ENCODE measurements at regions not wholly inside any gene's neighbourhood (a gene's known extent, or its start where the extent isn't known, plus 50 kb on each side); places are given as distances from the start of the nearest gene placed in this dataset.
A peak's percentile ranks its signal among the peaks of the same experiment; 100 is the strongest.

DNA sequence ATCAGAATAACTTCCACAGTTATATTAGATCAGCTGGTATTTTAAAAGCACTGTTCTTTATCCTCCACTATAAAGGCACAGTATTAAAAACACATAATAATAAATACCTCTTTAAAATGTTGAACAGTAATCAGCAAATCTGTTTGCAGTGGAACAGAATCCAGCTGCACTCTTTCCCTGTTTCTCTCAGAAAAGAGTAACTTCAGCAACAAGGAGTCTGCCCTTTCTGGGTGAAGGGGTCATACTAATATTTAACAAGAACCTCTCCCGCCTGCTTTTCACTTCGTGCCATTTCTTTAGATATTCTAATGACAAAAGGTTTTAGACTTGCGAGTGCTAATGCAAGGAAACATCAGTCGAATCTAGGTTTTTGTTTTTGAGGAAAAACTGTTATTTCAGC, 194.2 kb upstream of the FMN2 start:
- Histone ChIP-seq H3K9me3 (no peaks in the 10 kb centered on the region), H3K4me3 (no peak overlapping the region), H3K27me3 (peaks cover 2% of the 10 kb centered on the region), H3K36me3 (no peaks in the 10 kb centered on the region), H3K4me1 (peaks cover 8% of the 10 kb centered on the region), H3K27ac (no peak overlapping the region)
- WGBS = 48% methylated on average over 4 of the region's 4 CpGs
- TF ChIP-seq EP300 (IDR thresholded peaks at IDR 0.05) = no peak
- TF ChIP-seq POLR2AphosphoS5 (IDR thresholded peaks at IDR 0.05) = no peak
- TF ChIP-seq, protein P1, sequence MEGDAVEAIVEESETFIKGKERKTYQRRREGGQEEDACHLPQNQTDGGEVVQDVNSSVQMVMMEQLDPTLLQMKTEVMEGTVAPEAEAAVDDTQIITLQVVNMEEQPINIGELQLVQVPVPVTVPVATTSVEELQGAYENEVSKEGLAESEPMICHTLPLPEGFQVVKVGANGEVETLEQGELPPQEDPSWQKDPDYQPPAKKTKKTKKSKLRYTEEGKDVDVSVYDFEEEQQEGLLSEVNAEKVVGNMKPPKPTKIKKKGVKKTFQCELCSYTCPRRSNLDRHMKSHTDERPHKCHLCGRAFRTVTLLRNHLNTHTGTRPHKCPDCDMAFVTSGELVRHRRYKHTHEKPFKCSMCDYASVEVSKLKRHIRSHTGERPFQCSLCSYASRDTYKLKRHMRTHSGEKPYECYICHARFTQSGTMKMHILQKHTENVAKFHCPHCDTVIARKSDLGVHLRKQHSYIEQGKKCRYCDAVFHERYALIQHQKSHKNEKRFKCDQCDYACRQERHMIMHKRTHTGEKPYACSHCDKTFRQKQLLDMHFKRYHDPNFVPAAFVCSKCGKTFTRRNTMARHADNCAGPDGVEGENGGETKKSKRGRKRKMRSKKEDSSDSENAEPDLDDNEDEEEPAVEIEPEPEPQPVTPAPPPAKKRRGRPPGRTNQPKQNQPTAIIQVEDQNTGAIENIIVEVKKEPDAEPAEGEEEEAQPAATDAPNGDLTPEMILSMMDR (IDR thresholded peaks at IDR 0.05) = no peak
- TF ChIP-seq POLR2A (IDR thresholded peaks at IDR 0.05) = no peak
- no peak for DNase-seq (ENCODE audit: low spot score in 2 of 2)

DNA sequence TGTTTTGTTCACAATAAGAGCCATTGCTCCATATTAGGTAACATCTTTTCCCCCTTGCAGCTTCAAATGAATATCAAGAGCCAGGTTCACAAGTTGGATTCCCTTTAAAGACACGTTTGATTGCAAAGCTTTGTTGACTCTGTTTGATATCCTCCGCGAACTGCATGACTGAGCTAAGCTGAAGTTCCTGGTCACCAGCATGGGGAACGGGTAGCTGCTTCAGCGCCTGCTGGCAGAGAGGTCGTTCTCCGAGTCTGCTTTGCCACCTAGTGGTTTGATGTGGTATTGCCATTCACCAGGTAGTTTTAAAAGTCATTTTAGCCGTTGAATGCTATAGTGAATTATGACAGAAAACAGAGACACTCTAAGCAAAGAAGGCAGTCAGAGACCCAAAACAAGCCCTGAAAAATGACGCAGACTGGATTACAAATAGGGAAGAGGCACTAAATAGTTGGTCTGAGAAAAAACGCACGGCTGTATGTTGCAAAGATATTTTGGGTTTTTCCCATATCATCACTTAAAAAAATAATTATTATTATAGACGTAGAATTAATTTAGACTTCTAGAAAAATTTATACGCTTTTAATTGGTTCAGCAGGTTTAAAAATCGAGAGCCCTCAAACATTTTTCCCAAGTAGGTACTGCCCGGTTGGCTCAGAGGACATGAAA, 193.5 kb upstream of the FMN2 start:
- Histone ChIP-seq H3K4me1 (peaks cover 8% of the 10 kb centered on the region), H3K36me3 (no peaks in the 10 kb centered on the region), H3K9me3 (no peaks in the 10 kb centered on the region), H3K4me3 (no peak overlapping the region), H3K27ac (no peak overlapping the region), H3K27me3 (peaks cover 2% of the 10 kb centered on the region)
- TF ChIP-seq, protein P1 (IDR thresholded peaks at IDR 0.05) = peak; percentile 91 to 94
- TF ChIP-seq EP300 (IDR thresholded peaks at IDR 0.05) = no peak
- WGBS = 14% methylated on average over 15 of the region's 15 CpGs
- peak; percentile 73 to 86 for DNase-seq (ENCODE audit: low spot score in 2 of 2)

DNA sequence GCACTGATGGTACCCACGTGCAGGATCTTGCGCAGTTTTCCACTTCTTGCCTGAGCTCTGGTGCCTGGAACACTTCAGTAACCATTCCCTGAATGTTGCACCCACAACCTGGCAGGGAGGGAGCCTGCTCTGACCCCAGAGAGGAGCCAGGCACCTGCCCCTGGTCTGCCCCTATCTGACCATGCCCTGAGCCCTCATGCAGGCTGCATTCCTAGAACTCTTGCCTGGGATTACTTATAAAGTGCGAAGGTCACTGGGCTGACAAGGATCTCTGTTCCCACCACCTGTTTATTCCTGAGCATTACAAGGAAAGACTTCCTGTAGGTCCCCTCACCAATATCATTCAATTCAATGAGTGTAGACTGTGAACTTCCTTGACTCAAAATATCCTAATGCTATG, 191.9 kb upstream of the FMN2 start:
- Histone ChIP-seq H3K36me3 (no peaks in the 10 kb centered on the region), H3K4me3 (no peak overlapping the region), H3K9me3 (no peaks in the 10 kb centered on the region), H3K4me1 (peaks cover 8% of the 10 kb centered on the region), H3K27ac (no peak overlapping the region), H3K27me3 (peaks cover 2% of the 10 kb centered on the region)
- no peak for TF ChIP-seq POLR2A (IDR thresholded peaks at IDR 0.05)
- TF ChIP-seq, protein P1 (IDR thresholded peaks at IDR 0.05) = no peak
- no peak for TF ChIP-seq EP300 (IDR thresholded peaks at IDR 0.05)
- no peak for TF ChIP-seq POLR2AphosphoS5 (IDR thresholded peaks at IDR 0.05)
- 83% methylated on average over 3 of the region's 3 CpGs for WGBS
- DNase-seq (ENCODE audit: low spot score in 2 of 2) = no peak

DNA sequence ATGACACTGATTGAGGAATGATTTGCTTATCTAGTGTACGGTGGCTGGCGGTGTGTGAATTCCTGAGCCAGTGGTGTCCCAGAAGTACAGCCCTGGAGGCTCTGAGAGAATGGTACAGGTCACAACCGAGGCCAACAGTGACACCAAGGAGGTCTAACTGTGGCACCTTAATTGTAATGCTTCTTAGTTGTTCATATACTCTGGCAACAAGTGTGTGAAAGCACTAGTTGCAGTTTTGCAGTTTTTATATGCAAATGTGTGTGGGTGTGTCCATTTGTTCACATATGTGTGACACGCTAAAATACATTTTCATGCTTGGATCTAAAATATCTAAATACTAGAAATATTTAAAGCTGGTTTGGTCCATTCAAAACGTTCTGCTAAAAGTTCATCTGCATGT, 185.3 kb upstream of the FMN2 start:
- Histone ChIP-seq H3K36me3 (no peaks in the 10 kb centered on the region), H3K9me3 (no peaks in the 10 kb centered on the region), H3K4me3 (no peak overlapping the region), H3K4me1 (no peaks in the 10 kb centered on the region), H3K27ac (no peak overlapping the region), H3K27me3 (no peaks in the 10 kb centered on the region)
- 85% methylated on average over 5 of the region's 5 CpGs for WGBS
- no peak for DNase-seq (ENCODE audit: low spot score in 2 of 2)
- TF ChIP-seq POLR2AphosphoS5 (IDR thresholded peaks at IDR 0.05) (no peak), POLR2A (IDR thresholded peaks at IDR 0.05) (no peak), EP300 (IDR thresholded peaks at IDR 0.05) (no peak)
- TF ChIP-seq, protein P1 (IDR thresholded peaks at IDR 0.05) = no peak

DNA sequence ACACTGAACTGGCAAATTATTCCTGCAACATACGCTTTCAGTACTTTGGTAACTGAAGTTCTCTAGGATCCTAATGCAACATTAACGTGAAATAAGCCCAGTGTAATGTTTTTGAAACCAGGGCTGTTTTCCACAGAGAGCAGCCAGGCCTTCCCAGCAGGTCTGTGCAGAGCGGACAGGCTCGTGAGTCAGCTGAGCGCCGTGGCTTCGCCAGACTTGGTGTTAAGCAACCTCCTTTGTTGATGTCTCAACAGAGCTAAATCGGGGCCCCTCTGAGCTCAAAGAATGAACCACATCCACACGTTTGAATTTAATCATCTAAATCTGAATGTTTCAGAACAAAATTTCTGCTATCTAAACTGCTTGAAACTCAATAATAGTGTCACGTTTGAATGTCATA, 181.8 kb upstream of the FMN2 start:
- Histone ChIP-seq H3K4me3 (no peak overlapping the region), H3K36me3 (no peaks in the 10 kb centered on the region), H3K4me1 (peaks cover 3% of the 10 kb centered on the region), H3K9me3 (no peaks in the 10 kb centered on the region), H3K27me3 (no peaks in the 10 kb centered on the region), H3K27ac (no peak overlapping the region)
- no peak for DNase-seq (ENCODE audit: low spot score in 2 of 2)
- TF ChIP-seq POLR2A (IDR thresholded peaks at IDR 0.05) (no peak), POLR2AphosphoS5 (IDR thresholded peaks at IDR 0.05) (no peak), EP300 (IDR thresholded peaks at IDR 0.05) (no peak)
- TF ChIP-seq, protein P1 (IDR thresholded peaks at IDR 0.05) = no peak
- 56% methylated on average over 10 of the region's 10 CpGs for WGBS

Data from suprapubic skin (tissue), 4 donors.